Stomach (tissue), 4 donors: ENCODE measurements at regions not wholly inside any gene's neighbourhood (a gene's known extent, or its start where the extent isn't known, plus 50 kb on each side); places are given as distances from the start of the nearest gene placed in this dataset.

Experiments used
- CTCF ChIP-seq, 7 experiments: fragments of 450-650 bp in 4 of 7; fragments of 200-600 bp in 3 of 7; sonication (generic) in 3 of 7; IDR thresholded peaks; one replicate each; pipeline ENCODE4 v1.5.1; 2016 to 2019; ENCODE audit warnings: antibody characterized with exemption in 7 of 7, control low read depth in 2 of 7, mild to moderate bottlenecking in 1 of 7
- POLR2A ChIP-seq, 4 donors: fragments of 450-650 bp; IDR thresholded peaks; one replicate each; pipeline ENCODE4 v1.6.1; 2016; ENCODE audit warnings: antibody characterized with exemption in 4 of 4, control low read depth in 2 of 4, mild to moderate bottlenecking in 1 of 4, moderate library complexity in 1 of 4

- TF ChIP-seq CTCF (IDR thresholded peaks at IDR 0.05) (no peak), POLR2A (IDR thresholded peaks at IDR 0.05) (no peak)
Observed at GRCh38 chr11:15815246-15816195, 540.8 kb downstream of the SOX6 start.
